Kidney epithelial cell (primary cell): ENCODE measurements at regions not wholly inside any gene's neighbourhood (a gene's known extent, or its start where the extent isn't known, plus 50 kb on each side); places are given as distances from the start of the nearest gene placed in this dataset.

ENCODE experiments used
- DNase-seq: peaks from one replicate; pipeline ENCODE4 v3.0.0-alpha.2; 2010; ENCODE audit warnings: low read depth
- H3K27me3 ChIP-seq: 2 replicates; pipeline ENCODE4 v1.6.0; 2011; ENCODE audit warnings: low read length; ENCODE audit not compliant: control insufficient read depth, insufficient read depth
- H3K36me3 ChIP-seq: 2 replicates; pipeline ENCODE4 v1.5.1; 2011; ENCODE audit warnings: low read length; ENCODE audit not compliant: control insufficient read depth, insufficient read depth
- H3K4me3 ChIP-seq: 2 replicates; pipeline ENCODE4 v1.5.1; 2011; ENCODE audit warnings: low read depth, mild to moderate bottlenecking, control low read depth, low read length
- TF ChIP-seq, protein P1 (sequence below): IDR thresholded peaks from 2 replicates; pipeline ENCODE4 v1.5.1; 2011; ENCODE audit warnings: mild to moderate bottlenecking, moderate library complexity, low read length, control low read depth, inconsistent platforms; ENCODE audit not compliant: insufficient read depth, poor library complexity, severe bottlenecking

DNA sequence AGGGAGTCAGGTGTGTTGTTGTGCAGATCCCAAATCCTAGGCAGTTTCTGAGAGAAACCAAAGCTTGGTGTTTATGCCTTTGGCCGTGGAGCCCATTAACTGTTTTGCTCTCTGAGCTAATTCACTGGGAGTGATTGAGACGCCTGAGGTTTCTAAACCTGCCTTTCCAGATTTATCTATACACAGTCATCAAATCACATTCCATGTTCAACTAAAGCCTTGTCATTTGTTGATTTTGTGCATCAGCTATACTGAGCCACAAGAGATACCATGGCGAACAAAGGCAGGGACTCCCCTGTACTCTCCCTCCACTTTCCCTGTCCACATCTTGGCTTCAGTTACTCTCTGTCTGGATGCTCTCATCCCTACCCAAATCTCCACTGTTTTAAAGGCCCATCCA, 229.7 kb upstream of the PMEPA1 start:
- Histone ChIP-seq H3K4me3 (no peak overlapping the region), H3K27me3 (no peaks in the 10 kb centered on the region), H3K36me3 (no peaks in the 10 kb centered on the region)
- DNase-seq, result no peak
- TF ChIP-seq, protein P1, sequence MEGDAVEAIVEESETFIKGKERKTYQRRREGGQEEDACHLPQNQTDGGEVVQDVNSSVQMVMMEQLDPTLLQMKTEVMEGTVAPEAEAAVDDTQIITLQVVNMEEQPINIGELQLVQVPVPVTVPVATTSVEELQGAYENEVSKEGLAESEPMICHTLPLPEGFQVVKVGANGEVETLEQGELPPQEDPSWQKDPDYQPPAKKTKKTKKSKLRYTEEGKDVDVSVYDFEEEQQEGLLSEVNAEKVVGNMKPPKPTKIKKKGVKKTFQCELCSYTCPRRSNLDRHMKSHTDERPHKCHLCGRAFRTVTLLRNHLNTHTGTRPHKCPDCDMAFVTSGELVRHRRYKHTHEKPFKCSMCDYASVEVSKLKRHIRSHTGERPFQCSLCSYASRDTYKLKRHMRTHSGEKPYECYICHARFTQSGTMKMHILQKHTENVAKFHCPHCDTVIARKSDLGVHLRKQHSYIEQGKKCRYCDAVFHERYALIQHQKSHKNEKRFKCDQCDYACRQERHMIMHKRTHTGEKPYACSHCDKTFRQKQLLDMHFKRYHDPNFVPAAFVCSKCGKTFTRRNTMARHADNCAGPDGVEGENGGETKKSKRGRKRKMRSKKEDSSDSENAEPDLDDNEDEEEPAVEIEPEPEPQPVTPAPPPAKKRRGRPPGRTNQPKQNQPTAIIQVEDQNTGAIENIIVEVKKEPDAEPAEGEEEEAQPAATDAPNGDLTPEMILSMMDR, result no peak

DNA sequence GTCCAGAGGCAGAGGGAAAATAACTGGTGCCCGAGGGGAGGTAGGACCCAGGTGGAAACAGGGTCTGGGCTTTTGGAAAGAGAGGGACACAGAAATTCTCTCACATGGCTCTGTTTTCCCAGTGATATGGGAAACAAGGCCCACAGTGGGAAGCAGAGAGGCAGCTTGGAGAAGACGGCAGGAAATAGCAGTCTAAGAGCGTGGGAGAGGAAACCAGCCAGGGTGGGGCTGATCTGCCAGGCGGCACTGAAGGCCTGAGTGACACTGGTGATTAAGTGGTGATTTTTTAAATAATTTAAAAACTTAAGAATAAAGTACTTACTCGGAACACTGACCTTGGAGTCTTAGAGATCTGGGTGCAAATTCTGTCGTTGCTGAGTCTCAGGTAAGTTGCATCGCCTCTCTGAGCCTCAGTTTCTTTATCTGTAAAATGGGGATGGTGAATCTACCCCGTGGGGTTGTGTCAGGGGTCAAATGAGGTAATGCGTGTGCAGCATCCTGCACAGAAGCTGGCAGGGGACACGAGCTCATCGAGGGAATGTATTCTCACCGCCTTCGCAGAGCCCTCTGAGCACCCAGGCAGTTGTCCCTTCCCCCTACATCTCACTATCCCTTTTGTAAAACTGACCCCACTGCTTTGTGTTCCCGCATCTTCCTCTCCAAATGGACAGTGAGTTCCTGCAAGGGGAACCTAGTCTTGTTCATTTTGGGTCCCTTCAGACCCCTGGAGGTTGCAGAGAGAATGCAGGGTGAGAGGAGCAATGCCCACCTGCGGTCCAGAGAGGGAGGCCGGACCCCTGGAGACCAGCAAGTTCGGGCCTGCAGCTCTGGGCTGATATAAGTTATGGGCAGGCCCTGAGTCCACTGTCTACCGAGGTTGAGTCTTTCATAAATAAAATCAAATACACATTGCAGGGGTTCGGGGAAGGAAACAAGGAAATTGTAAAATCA, 228.6 kb upstream of the PMEPA1 start:
- Histone ChIP-seq H3K4me3 (no peak overlapping the region), H3K36me3 (no peaks in the 10 kb centered on the region), H3K27me3 (no peaks in the 10 kb centered on the region)
- TF ChIP-seq, protein P1, result no peak
- no peak for DNase-seq

DNA sequence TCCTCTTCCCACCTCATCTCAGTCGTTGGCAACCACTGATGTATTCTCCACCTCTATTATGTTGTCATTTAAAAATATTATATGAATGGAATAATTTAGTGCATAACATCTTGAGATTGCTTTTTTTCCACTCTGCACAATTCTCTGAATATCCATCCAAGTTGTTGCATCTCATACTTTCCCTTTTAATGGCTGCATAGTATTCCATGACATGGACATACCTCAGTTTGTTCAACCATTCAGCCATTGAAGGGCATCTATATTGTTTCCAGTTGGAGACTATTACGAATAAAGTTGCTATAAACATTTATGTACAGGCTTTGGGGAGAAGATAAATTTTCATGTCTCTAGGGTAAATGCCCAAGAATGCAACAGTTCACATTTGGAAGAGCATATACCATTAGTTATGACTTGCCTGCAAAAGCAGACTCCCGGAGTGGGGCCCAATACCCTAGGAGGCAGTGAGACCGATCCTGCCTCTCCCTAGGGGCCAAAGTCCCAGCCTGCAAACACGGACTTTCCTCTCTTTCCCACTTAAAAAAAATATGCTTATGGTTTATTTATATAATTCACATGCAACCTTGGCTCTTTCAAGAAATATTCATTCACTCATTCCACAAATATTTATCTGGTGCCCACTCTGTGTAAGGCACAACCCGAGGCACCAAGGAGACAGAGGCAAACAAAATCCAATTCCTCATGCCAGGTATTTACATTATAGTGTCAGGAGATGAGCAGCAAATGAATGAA, 227.0 kb upstream of the PMEPA1 start:
- no peak overlapping the region for H3K4me3 ChIP-seq
- TF ChIP-seq, protein P1, result no peak
- no peaks in the 10 kb centered on the region for H3K27me3 ChIP-seq
- no peaks in the 10 kb centered on the region for H3K36me3 ChIP-seq
- no peak for DNase-seq

DNA sequence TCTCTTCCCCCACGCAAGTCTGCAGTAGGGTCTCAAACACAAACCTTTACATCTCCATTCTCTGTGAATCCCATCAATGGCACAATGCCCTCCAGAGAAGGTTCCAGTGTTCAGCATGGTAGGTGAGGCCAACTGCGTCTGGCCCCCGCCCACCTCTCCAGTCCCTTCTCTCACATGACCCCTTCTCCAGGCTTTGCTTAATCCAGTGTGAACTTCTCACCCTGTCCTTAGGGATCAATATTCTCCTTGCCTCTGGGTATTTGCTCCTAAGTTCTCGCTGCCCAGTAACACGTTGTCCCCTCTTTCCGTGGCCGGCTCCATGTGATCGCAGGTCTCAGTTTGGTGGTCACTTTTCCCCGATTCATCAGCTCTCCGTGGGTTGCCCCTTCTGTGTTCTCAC, 225.1 kb upstream of the PMEPA1 start:
- TF ChIP-seq, protein P1, result no peak
- no peak for DNase-seq
- H3K27me3 ChIP-seq, result no peaks in the 10 kb centered on the region

DNA sequence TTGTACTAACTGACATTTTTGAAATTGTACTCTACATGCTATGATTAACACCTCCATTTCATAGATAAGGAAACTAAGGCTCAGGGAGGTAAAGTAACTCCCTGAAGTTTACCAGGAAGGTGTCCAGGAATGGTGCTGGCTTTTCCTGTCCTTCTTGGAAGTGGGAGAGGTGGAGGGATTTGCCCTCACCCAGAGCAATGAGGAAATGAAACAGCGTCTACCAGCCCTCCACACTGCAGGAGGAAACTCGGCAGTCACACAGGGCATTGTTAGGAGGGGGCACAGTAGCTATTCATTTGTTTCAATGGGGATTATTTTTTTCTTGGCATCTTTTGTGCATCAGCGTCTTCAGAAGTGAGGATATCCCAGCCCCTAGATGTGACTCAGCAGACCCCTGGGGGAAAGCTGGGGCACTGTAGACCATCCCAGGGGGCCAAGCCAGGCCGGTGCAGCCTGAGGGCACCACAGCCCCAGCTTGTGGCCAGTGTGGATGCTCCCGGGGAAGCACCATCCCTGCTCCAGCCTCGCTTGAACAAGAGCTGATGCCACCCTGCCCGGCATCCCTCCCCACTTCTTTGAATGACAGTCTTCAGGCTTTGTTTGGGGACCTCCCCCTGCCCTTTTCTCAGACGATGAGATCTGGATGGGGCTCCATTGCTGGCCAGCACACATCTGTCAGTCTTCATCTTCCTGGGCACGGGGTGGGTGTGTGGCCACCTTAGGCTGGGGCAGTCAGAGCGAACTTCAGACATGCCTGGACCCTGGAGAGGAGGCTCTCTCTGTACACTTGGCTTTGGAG, 224.4 kb upstream of the PMEPA1 start:
- H3K36me3 ChIP-seq, result no peaks in the 10 kb centered on the region
- TF ChIP-seq, protein P1, result no peak
- no peak overlapping the region for H3K4me3 ChIP-seq
- H3K27me3 ChIP-seq, result no peaks in the 10 kb centered on the region
- no peak for DNase-seq

More for the DNA sequence above, 225.1 kb upstream of the PMEPA1 start:
- Histone ChIP-seq H3K4me3 (no peak overlapping the region), H3K36me3 (no peaks in the 10 kb centered on the region)
